ENCODE measurements at regions not wholly inside any gene's neighbourhood (a gene's known extent, or its start where the extent isn't known, plus 50 kb on each side); places are given as distances from the start of the nearest gene placed in this dataset.
"Not testable (repeated sequence)": the region's sequence is repeated elsewhere in the genome, so short reads cannot be mapped to it uniquely, and the experiment has no call there.

DNA sequence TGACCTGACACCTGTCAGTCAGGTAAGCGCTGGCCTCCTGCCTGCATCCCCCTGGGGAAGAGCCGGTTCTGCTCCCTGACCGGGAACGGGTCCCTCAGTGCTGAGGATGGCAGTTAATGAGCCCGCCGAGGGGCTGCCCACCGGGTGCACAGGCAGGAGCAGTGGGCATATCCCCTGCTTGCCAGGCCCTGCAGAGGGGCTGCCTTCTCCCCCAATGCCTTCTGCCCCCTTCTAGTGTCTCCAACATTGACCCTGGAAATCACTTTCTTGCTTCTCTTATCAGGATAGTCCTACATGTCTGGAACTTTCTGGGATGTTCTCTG, 388.5 kb downstream of the SEC14L1 start:
- WGBS, 4 donors: 31 to 40% (median 38%) methylated on average over 1 to 7 of the region's 7 CpGs
- intact Hi-C loops (cut with DNase I): no loop called here
- Histone ChIP-seq H3K4me3 (peak overlapping the region in 1 of 12 donors; percentile 29), H3K4me1 (peaks cover 0 to 13% (median 4%) of the 10 kb centered on the region in 12 donors), H3K27me3 (peaks cover 0 to 23% (median 6%) of the 10 kb centered on the region in 9 donors), H3K27ac (no peak overlapping the region), H3K36me3 (no peaks in the 10 kb centered on the region), H3K9me3 (peaks cover 0 to 4% (median 0%) of the 10 kb centered on the region in 12 donors)
- DNase-seq: no peak
- TF ChIP-seq CTCF (IDR thresholded peaks at IDR 0.05): no peak
- no peak for ATAC-seq

DNA sequence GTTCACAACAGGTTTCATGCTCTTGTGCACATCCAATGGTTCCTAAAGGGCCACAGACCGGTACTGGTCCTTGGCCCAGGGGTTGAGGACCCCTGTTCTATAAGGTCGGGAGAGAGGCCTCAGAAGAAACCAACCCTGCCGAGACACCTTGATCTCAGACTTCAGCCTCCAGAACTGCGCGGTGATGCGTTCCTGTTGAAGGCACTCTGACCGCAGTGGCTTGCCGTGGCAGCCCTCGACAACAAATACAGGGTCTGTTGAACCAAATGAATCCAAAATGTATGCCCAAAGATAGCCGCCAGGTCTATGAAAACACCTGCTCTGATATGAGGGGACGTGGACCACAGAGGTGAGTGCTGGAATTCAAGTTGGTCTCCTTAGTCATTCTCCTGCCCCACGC, 389.8 kb downstream of the SEC14L1 start:
- H3K9me3 ChIP-seq: peaks cover 0 to 4% (median 0%) of the 10 kb centered on the region in 12 donors
- H3K36me3 ChIP-seq: no peaks in the 10 kb centered on the region
- H3K4me1 ChIP-seq: peaks cover 0 to 17% (median 5%) of the 10 kb centered on the region in 12 donors
- H3K4me3 ChIP-seq: no peak overlapping the region
- 93 to 95% (median 94%) methylated on average over 11 to 12 of the region's 12 CpGs for WGBS, 4 donors
- DNase-seq (no peak), ATAC-seq (no peak)
- H3K27ac ChIP-seq: no peak overlapping the region
- TF ChIP-seq CTCF (IDR thresholded peaks at IDR 0.05) (no peak), POLR2A (IDR thresholded peaks at IDR 0.05) (no peak)
- peaks cover 0 to 23% (median 6%) of the 10 kb centered on the region in 9 donors for H3K27me3 ChIP-seq
- intact Hi-C loops (cut with DNase I): no loop called here

DNA sequence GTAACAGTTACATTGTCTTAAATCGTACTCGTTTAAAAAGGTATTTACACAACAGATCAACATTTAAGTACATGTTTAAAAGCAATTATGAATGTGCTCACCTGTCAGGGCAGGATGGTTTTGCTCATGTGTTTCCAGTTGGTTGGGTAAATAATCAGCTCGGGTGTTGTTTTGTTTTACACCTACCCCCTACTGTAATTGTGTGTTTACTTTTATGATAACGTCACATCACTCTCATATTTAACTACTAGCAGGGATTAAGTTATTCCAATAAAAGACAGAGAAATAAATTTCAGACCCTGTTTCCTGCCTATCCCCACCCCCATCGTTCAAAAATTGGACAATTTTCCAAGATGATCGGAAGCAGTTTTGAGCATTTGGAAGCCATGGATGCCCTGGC, 390.2 kb downstream of the SEC14L1 start:
- TF ChIP-seq CTCF (IDR thresholded peaks at IDR 0.05): no peak
- no peak for TF ChIP-seq POLR2A (IDR thresholded peaks at IDR 0.05)
- ATAC-seq (no peak), DNase-seq (no peak)
- H3K27ac ChIP-seq: no peak overlapping the region
- peaks cover 0 to 4% (median 0%) of the 10 kb centered on the region in 12 donors for H3K9me3 ChIP-seq
- no peaks in the 10 kb centered on the region for H3K36me3 ChIP-seq
- peaks cover 0 to 23% (median 6%) of the 10 kb centered on the region in 9 donors for H3K27me3 ChIP-seq
- H3K4me3 ChIP-seq: no peak overlapping the region
- intact Hi-C loops (cut with DNase I): no loop called here
- H3K4me1 ChIP-seq: peaks cover 0 to 19% (median 7%) of the 10 kb centered on the region in 12 donors
- WGBS, 4 donors: 78 to 90% (median 87%) methylated on average over 6 of the region's 6 CpGs

- Histone ChIP-seq H3K27ac (no peak overlapping the region), H3K4me3 (no peak overlapping the region), H3K36me3 (no peaks in the 10 kb centered on the region), H3K4me1 (peaks cover 0 to 19% (median 7%) of the 10 kb centered on the region in 12 donors), H3K27me3 (peaks cover 0 to 23% (median 6%) of the 10 kb centered on the region in 9 donors), H3K9me3 (peaks cover 0 to 4% (median 0%) of the 10 kb centered on the region in 12 donors)
- DNase-seq: no peak
- intact Hi-C loops (cut with DNase I): no loop called here
- TF ChIP-seq POLR2A (IDR thresholded peaks at IDR 0.05) (no peak), CTCF (IDR thresholded peaks at IDR 0.05) (no peak)
- no peak for ATAC-seq
- WGBS, 4 donors: 79 to 86% (median 85%) methylated on average over 4 to 6 of the region's 6 CpGs
These were observed 390.9 kb downstream of the SEC14L1 start for GRCh38 chr17:77531641-77532040.

DNA sequence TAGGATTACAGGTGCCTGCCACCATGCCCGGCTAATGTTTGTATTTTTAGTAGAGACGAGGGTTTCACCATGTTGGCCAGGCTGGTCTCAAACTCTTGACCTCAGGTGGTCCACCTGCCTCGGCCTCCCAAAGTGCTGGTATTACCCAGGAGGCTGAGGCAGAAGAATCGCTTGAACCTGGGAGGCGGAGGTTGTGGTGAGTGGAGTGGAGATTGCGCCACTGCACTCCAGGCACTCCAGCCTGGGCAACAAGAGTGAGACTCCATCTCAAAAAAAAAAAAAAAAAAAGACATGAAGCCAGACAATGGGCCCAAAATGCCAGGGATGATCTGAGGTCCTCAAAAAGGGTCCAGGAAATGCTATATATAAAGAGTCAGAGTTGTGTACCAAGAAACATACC, 392.9 kb downstream of the SEC14L1 start:
- DNase-seq; H3K4me3 ChIP-seq; ATAC-seq; H3K9me3 ChIP-seq; intact Hi-C loops (cut with DNase I); H3K27ac ChIP-seq; H3K36me3 ChIP-seq: not testable (repeated sequence)
- peaks cover 0 to 12% (median 2%) of the 10 kb centered on the region in 9 donors for H3K27me3 ChIP-seq
- peaks cover 0 to 12% (median 3%) of the 10 kb centered on the region in 12 donors for H3K4me1 ChIP-seq
- whole genome bisulfite sequencing, 4 donors: 90 to 96% (median 94%) methylated on average over 6 of the region's 6 CpGs
